ENCODE measurements at regions not wholly inside any gene's neighbourhood (a gene's known extent, or its start where the extent isn't known, plus 50 kb on each side); places are given as distances from the start of the nearest gene placed in this dataset.

- no peak overlapping the region for H3K9ac ChIP-seq (ENCODE audit: extremely low read depth, insufficient read length, low read length)
- no peak overlapping the region for H3K27ac Mint-ChIP-seq
- no peak overlapping the region for H2BK12ac ChIP-seq (ENCODE audit: insufficient read length, low read depth, low read length)
- H2BK120ac ChIP-seq (ENCODE audit: low read depth, low read length, poor library complexity, severe bottlenecking): no peak overlapping the region
- no peak overlapping the region for H3K27ac ChIP-seq (ENCODE audit: insufficient read length, low read depth, low read length)
- H3K9me3 Mint-ChIP-seq: no peaks in the 10 kb centered on the region
- no peaks in the 10 kb centered on the region for H3K36me3 Mint-ChIP-seq (ENCODE audit: insufficient read depth in 1 of 3, low read depth in 3 of 3)
- whole genome bisulfite sequencing (ENCODE audit: extremely low coverage, insufficient read length, low lambda C conversion rate): no CpG with 5 or more reads among the region's 1 CpG
- H2BK5ac ChIP-seq (ENCODE audit: insufficient read length, low read length): no peak overlapping the region
- H3K4me2 ChIP-seq (ENCODE audit: insufficient read depth, insufficient read length, low read length): no peak overlapping the region
- peaks cover 2% of the 10 kb centered on the region; the same call in 1 of the 2 replicates for H3K4me1 ChIP-seq (ENCODE audit: insufficient read depth, low read length)
- no peaks in the 10 kb centered on the region for H3K23me2 ChIP-seq (ENCODE audit: insufficient read length, low read depth, low read length, poor library complexity, severe bottlenecking)
- H3K27me3 ChIP-seq (ENCODE audit: insufficient read depth, low read length): no peaks in the 10 kb centered on the region
- H3K14ac ChIP-seq (ENCODE audit: insufficient read depth, low read length): no peak overlapping the region
- no peak overlapping the region for H2BK20ac ChIP-seq (ENCODE audit: low read depth, low read length, poor library complexity, severe bottlenecking)
- no peak overlapping the region for H3K56ac ChIP-seq (ENCODE audit: insufficient read length, low read depth, low read length)
- H3K23ac ChIP-seq (ENCODE audit: insufficient read length, low read depth, low read length): no peak overlapping the region
- H3K79me2 ChIP-seq (ENCODE audit: insufficient read depth, low read length): no peaks in the 10 kb centered on the region
- no peak overlapping the region for H3K18ac ChIP-seq (ENCODE audit: insufficient read length, low read depth, low read length)
- DNase-seq: no peak
- H3K9me3 ChIP-seq (ENCODE audit: control insufficient read depth, low read depth, low read length): no peaks in the 10 kb centered on the region
- no peak overlapping the region for H4K91ac ChIP-seq (ENCODE audit: insufficient read length, low read depth, low read length)
- H3T11ph ChIP-seq (ENCODE audit: low read length): no peak overlapping the region
- H3K4me1 Mint-ChIP-seq: peaks cover 5% of the 10 kb centered on the region in 2 experiments; a peak in 3 of 4 replicates
- TF ChIP-seq, protein P1, sequence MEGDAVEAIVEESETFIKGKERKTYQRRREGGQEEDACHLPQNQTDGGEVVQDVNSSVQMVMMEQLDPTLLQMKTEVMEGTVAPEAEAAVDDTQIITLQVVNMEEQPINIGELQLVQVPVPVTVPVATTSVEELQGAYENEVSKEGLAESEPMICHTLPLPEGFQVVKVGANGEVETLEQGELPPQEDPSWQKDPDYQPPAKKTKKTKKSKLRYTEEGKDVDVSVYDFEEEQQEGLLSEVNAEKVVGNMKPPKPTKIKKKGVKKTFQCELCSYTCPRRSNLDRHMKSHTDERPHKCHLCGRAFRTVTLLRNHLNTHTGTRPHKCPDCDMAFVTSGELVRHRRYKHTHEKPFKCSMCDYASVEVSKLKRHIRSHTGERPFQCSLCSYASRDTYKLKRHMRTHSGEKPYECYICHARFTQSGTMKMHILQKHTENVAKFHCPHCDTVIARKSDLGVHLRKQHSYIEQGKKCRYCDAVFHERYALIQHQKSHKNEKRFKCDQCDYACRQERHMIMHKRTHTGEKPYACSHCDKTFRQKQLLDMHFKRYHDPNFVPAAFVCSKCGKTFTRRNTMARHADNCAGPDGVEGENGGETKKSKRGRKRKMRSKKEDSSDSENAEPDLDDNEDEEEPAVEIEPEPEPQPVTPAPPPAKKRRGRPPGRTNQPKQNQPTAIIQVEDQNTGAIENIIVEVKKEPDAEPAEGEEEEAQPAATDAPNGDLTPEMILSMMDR (conservative IDR thresholded peaks at IDR 0.05): no peak
- H2AK5ac ChIP-seq (ENCODE audit: insufficient read length, low read length): no peak overlapping the region
- no peaks in the 10 kb centered on the region for H3K79me1 ChIP-seq (ENCODE audit: insufficient read depth, low read depth, low read length, poor library complexity, severe bottlenecking)
- no peak overlapping the region for H2BK15ac ChIP-seq (ENCODE audit: low read depth, low read length)
- no peak overlapping the region for H4K8ac ChIP-seq (replicated peaks; ENCODE audit: insufficient read length, low read depth, low read length)
- no peak overlapping the region for H4K5ac ChIP-seq (ENCODE audit: insufficient read length, low read depth, low read length)
- no peaks in the 10 kb centered on the region for H4K20me1 ChIP-seq (ENCODE audit: control insufficient read depth, insufficient read depth, insufficient read length)
- H2AFZ ChIP-seq (ENCODE audit: low read length): no peak overlapping the region
- no peak overlapping the region for H3K4ac ChIP-seq (ENCODE audit: low read depth, low read length)
- H3K27me3 Mint-ChIP-seq (ENCODE audit: low read depth): no peaks in the 10 kb centered on the region
- no peak overlapping the region for H3K4me3 Mint-ChIP-seq
Measured at GRCh38 chr13:53137779-53138178, 109.2 kb downstream of the OLFM4 start.

All from H9 (cell line).